Nephron progenitor cell (in vitro differentiated cells): ENCODE measurements at regions not wholly inside any gene's neighbourhood (a gene's known extent, or its start where the extent isn't known, plus 50 kb on each side); places are given as distances from the start of the nearest gene placed in this dataset.

Experiments used
- DNase-seq: peaks from one replicate; pipeline ENCODE4 v3.0.0; 2021
- H3K27ac Mint-ChIP-seq: 2 replicates; pipeline ENCODE4 v1.8.0; 2021; ENCODE audit warnings: mild to moderate bottlenecking, moderate library complexity, mixed read lengths
- H3K27me3 Mint-ChIP-seq: 2 replicates; pipeline ENCODE4 v1.8.0; 2021; ENCODE audit warnings: mild to moderate bottlenecking, low read depth, mixed read lengths; ENCODE audit not compliant: poor library complexity
- H3K36me3 Mint-ChIP-seq: 2 replicates; pipeline ENCODE4 v1.8.0; 2021; ENCODE audit warnings: low read depth, mixed read lengths
- H3K4me1 Mint-ChIP-seq: 2 replicates; pipeline ENCODE4 v1.8.0; 2021; ENCODE audit warnings: mixed read lengths
- H3K4me3 Mint-ChIP-seq: 2 replicates; pipeline ENCODE4 v1.8.0; 2021; ENCODE audit warnings: mild to moderate bottlenecking, moderate library complexity, mixed read lengths
- H3K9me3 Mint-ChIP-seq: 2 replicates; pipeline ENCODE4 v1.8.0; 2021; ENCODE audit warnings: mild to moderate bottlenecking, moderate library complexity, mixed read lengths
- CTCF ChIP-seq: fragments of 200-600 bp; sonication (generic); IDR thresholded peaks from 2 replicates; pipeline ENCODE4 v1.5.0; 2021; ENCODE audit warnings: antibody characterized with exemption

- peaks cover 32% of the 10 kb centered on the region for H3K4me1 Mint-ChIP-seq
- H3K36me3 Mint-ChIP-seq, result no peaks in the 10 kb centered on the region
- no peaks in the 10 kb centered on the region for H3K9me3 Mint-ChIP-seq
- no peak for TF ChIP-seq CTCF
- no peak overlapping the region for H3K4me3 Mint-ChIP-seq
- no peak for DNase-seq
- no peak overlapping the region for H3K27ac Mint-ChIP-seq
- peaks cover 7% of the 10 kb centered on the region for H3K27me3 Mint-ChIP-seq
Observed at GRCh38 chr13:59493436-59493965, 670.2 kb downstream of the DIAPH3 start.

GRCh38 chr13:59494151-59494550 lies 669.6 kb downstream of the DIAPH3 start:
- Mint-ChIP-seq H3K4me3 (no peak overlapping the region), H3K27me3 (peaks cover 7% of the 10 kb centered on the region), H3K27ac (no peak overlapping the region), H3K4me1 (peaks cover 32% of the 10 kb centered on the region), H3K9me3 (no peaks in the 10 kb centered on the region), H3K36me3 (no peaks in the 10 kb centered on the region)
- DNase-seq, result no peak
- TF ChIP-seq CTCF, result no peak

DNA sequence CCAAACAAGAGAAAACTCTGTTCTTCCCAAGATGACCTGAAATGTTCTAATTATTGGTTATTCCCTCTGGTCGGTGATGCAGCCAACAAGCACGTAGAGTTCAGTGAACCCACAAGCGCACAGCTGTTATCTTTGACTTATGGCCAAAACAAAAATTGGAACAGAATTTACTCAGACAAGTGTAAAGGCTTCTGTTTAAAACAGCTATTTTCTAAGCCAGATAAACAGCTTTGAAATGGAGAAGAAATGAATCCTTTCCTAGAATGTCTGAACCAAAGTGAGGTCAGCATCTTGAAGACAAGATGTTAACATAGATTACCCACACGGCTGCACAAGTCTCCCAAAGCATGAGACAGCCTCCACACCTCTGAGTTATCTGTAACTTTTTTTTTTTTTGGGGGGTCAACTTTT lies 669.2 kb downstream of the DIAPH3 start:
- H3K4me1 Mint-ChIP-seq, result peaks cover 32% of the 10 kb centered on the region
- peaks cover 7% of the 10 kb centered on the region for H3K27me3 Mint-ChIP-seq
- no peak for TF ChIP-seq CTCF
- H3K36me3 Mint-ChIP-seq, result no peaks in the 10 kb centered on the region
- peaks cover 2% of the 10 kb centered on the region for H3K9me3 Mint-ChIP-seq
- no peak for DNase-seq
- no peak overlapping the region for H3K27ac Mint-ChIP-seq
- no peak overlapping the region for H3K4me3 Mint-ChIP-seq

DNA sequence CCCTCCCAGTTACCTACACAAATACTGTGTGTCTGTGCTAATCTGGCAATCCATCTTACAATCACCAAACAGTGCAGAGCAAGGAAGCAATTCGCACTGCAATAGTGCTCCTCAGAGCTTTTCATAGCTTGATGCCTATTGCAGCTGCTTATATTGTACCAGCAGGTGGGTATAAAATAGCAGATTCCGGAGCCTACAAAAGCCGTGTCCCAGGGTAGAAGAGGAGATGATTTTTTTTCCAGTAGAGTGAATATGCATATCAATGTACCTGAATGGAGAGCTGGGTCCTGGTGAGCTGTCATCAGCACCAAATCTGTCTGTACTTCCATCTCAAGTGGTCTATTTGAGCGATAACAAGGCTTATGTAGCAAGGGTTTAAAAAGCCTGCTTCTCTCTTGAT lies 668.4 kb downstream of the DIAPH3 start:
- Mint-ChIP-seq H3K27me3 (peaks cover 4% of the 10 kb centered on the region), H3K4me3 (no peak overlapping the region), H3K27ac (no peak overlapping the region), H3K9me3 (peaks cover 4% of the 10 kb centered on the region), H3K36me3 (no peaks in the 10 kb centered on the region), H3K4me1 (peaks cover 28% of the 10 kb centered on the region)
- DNase-seq, result no peak
- TF ChIP-seq CTCF, result no peak

- no peak overlapping the region for H3K27ac Mint-ChIP-seq
- DNase-seq, result no peak
- H3K4me3 Mint-ChIP-seq, result no peak overlapping the region
Observed at GRCh38 chr13:59495936-59496512, 667.7 kb downstream of the DIAPH3 start.

More at GRCh38 chr13:59495936-59496512, 667.7 kb downstream of the DIAPH3 start:
- Mint-ChIP-seq H3K9me3 (peaks cover 4% of the 10 kb centered on the region), H3K27me3 (peaks cover under 1% of the 10 kb centered on the region), H3K36me3 (no peaks in the 10 kb centered on the region), H3K4me1 (peaks cover 28% of the 10 kb centered on the region)
- no peak for TF ChIP-seq CTCF
